ENCODE measurements at regions not wholly inside any gene's neighbourhood (a gene's known extent, or its start where the extent isn't known, plus 50 kb on each side); places are given as distances from the start of the nearest gene placed in this dataset.

- DNase-seq (ENCODE audit: low read depth, low spot score) = no peak
- H3K27me3 ChIP-seq (ENCODE audit: control insufficient read depth, insufficient read depth, low read length) = no peaks in the 10 kb centered on the region
- no CpG with 5 or more reads among the region's 3 CpGs for WGBS (ENCODE audit: insufficient coverage, insufficient read length)
- H3K9me3 ChIP-seq (ENCODE audit: control insufficient read depth, insufficient read depth, low read length) = no peaks in the 10 kb centered on the region
- H3K4me1 ChIP-seq (ENCODE audit: control insufficient read depth, insufficient read depth, low read length) = no peaks in the 10 kb centered on the region
- H3K27ac ChIP-seq (ENCODE audit: low read length) = no peak overlapping the region
- H3K4me3 ChIP-seq (ENCODE audit: low read length) = no peak overlapping the region
- H3K36me3 ChIP-seq (ENCODE audit: control insufficient read depth, insufficient read depth, low read length) = no peaks in the 10 kb centered on the region
Observed at GRCh38 chr4:128590773-128591172, 218.7 kb upstream of the JADE1 start.

GRCh38 chr4:128590034-128590740 is 219.3 kb upstream of the JADE1 start:
- H3K27ac ChIP-seq (ENCODE audit: low read length) = no peak overlapping the region
- H3K4me3 ChIP-seq (ENCODE audit: low read length) = no peak overlapping the region
- no peaks in the 10 kb centered on the region for H3K4me1 ChIP-seq (ENCODE audit: control insufficient read depth, insufficient read depth, low read length)
- no peaks in the 10 kb centered on the region for H3K9me3 ChIP-seq (ENCODE audit: control insufficient read depth, insufficient read depth, low read length)
- no CpG with 5 or more reads among the region's 9 CpGs for WGBS (ENCODE audit: insufficient coverage, insufficient read length)
- H3K27me3 ChIP-seq (ENCODE audit: control insufficient read depth, insufficient read depth, low read length) = no peaks in the 10 kb centered on the region
- DNase-seq (ENCODE audit: low read depth, low spot score) = no peak
- no peaks in the 10 kb centered on the region for H3K36me3 ChIP-seq (ENCODE audit: control insufficient read depth, insufficient read depth, low read length)

- H3K27ac ChIP-seq (ENCODE audit: low read length) = no peak overlapping the region
- no peaks in the 10 kb centered on the region for H3K36me3 ChIP-seq (ENCODE audit: control insufficient read depth, insufficient read depth, low read length)
- WGBS (ENCODE audit: insufficient coverage, insufficient read length) = no CpG with 5 or more reads among the region's 4 CpGs
- no peaks in the 10 kb centered on the region for H3K4me1 ChIP-seq (ENCODE audit: control insufficient read depth, insufficient read depth, low read length)
- no peaks in the 10 kb centered on the region for H3K9me3 ChIP-seq (ENCODE audit: control insufficient read depth, insufficient read depth, low read length)
- H3K4me3 ChIP-seq (ENCODE audit: low read length) = no peak overlapping the region
- H3K27me3 ChIP-seq (ENCODE audit: control insufficient read depth, insufficient read depth, low read length) = no peaks in the 10 kb centered on the region
- DNase-seq (ENCODE audit: low read depth, low spot score) = no peak
Observed at GRCh38 chr4:128589384-128589965, 220.0 kb upstream of the JADE1 start.

- Histone ChIP-seq H3K9me3 (ENCODE audit: control insufficient read depth, insufficient read depth, low read length) (no peaks in the 10 kb centered on the region), H3K36me3 (ENCODE audit: control insufficient read depth, insufficient read depth, low read length) (no peaks in the 10 kb centered on the region), H3K4me3 (ENCODE audit: low read length) (no peak overlapping the region), H3K27ac (ENCODE audit: low read length) (no peak overlapping the region), H3K4me1 (ENCODE audit: control insufficient read depth, insufficient read depth, low read length) (no peaks in the 10 kb centered on the region), H3K27me3 (ENCODE audit: control insufficient read depth, insufficient read depth, low read length) (no peaks in the 10 kb centered on the region)
- WGBS (ENCODE audit: insufficient coverage, insufficient read length) = no CpG with 5 or more reads among the region's 5 CpGs
- DNase-seq (ENCODE audit: low read depth, low spot score) = no peak
Observed at GRCh38 chr4:128587382-128587781, 222.1 kb upstream of the JADE1 start.

- Histone ChIP-seq H3K4me3 (ENCODE audit: low read length) (no peak overlapping the region), H3K27ac (ENCODE audit: low read length) (no peak overlapping the region), H3K9me3 (ENCODE audit: control insufficient read depth, insufficient read depth, low read length) (no peaks in the 10 kb centered on the region), H3K27me3 (ENCODE audit: control insufficient read depth, insufficient read depth, low read length) (no peaks in the 10 kb centered on the region), H3K36me3 (ENCODE audit: control insufficient read depth, insufficient read depth, low read length) (no peaks in the 10 kb centered on the region), H3K4me1 (ENCODE audit: control insufficient read depth, insufficient read depth, low read length) (no peaks in the 10 kb centered on the region)
- no CpG with 5 or more reads among the region's 7 CpGs for WGBS (ENCODE audit: insufficient coverage, insufficient read length)
- DNase-seq (ENCODE audit: low read depth, low spot score) = no peak
Observed at GRCh38 chr4:128583753-128584712, 225.5 kb upstream of the JADE1 start.

- no peaks in the 10 kb centered on the region for H3K9me3 ChIP-seq (ENCODE audit: control insufficient read depth, insufficient read depth, low read length)
- no CpG with 5 or more reads among the region's 1 CpG for WGBS (ENCODE audit: insufficient coverage, insufficient read length)
- no peaks in the 10 kb centered on the region for H3K36me3 ChIP-seq (ENCODE audit: control insufficient read depth, insufficient read depth, low read length)
- H3K27ac ChIP-seq (ENCODE audit: low read length) = no peak overlapping the region
- no peak for DNase-seq (ENCODE audit: low read depth, low spot score)
- no peak overlapping the region for H3K4me3 ChIP-seq (ENCODE audit: low read length)
- no peaks in the 10 kb centered on the region for H3K27me3 ChIP-seq (ENCODE audit: control insufficient read depth, insufficient read depth, low read length)
- no peaks in the 10 kb centered on the region for H3K4me1 ChIP-seq (ENCODE audit: control insufficient read depth, insufficient read depth, low read length)
Observed at GRCh38 chr4:128582427-128582870, 227.1 kb upstream of the JADE1 start.

GRCh38 chr4:128579154-128579853 is 230.2 kb upstream of the JADE1 start:
- no peaks in the 10 kb centered on the region for H3K36me3 ChIP-seq (ENCODE audit: control insufficient read depth, insufficient read depth, low read length)
- WGBS (ENCODE audit: insufficient coverage, insufficient read length) = no CpG with 5 or more reads among the region's 5 CpGs
- no peak overlapping the region for H3K4me3 ChIP-seq (ENCODE audit: low read length)
- no peak overlapping the region for H3K27ac ChIP-seq (ENCODE audit: low read length)
- H3K4me1 ChIP-seq (ENCODE audit: control insufficient read depth, insufficient read depth, low read length) = no peaks in the 10 kb centered on the region
- no peaks in the 10 kb centered on the region for H3K9me3 ChIP-seq (ENCODE audit: control insufficient read depth, insufficient read depth, low read length)
- no peak for DNase-seq (ENCODE audit: low read depth, low spot score)
- H3K27me3 ChIP-seq (ENCODE audit: control insufficient read depth, insufficient read depth, low read length) = no peaks in the 10 kb centered on the region

GRCh38 chr4:128574706-128575105 is 234.8 kb upstream of the JADE1 start:
- H3K27ac ChIP-seq (ENCODE audit: low read length) = no peak overlapping the region

GRCh38 chr4:128573781-128574508 is 235.6 kb upstream of the JADE1 start:
- no peaks in the 10 kb centered on the region for H3K4me1 ChIP-seq (ENCODE audit: control insufficient read depth, insufficient read depth, low read length)
- H3K27me3 ChIP-seq (ENCODE audit: control insufficient read depth, insufficient read depth, low read length) = no peaks in the 10 kb centered on the region
- DNase-seq (ENCODE audit: low read depth, low spot score) = no peak
- no peaks in the 10 kb centered on the region for H3K36me3 ChIP-seq (ENCODE audit: control insufficient read depth, insufficient read depth, low read length)
- WGBS (ENCODE audit: insufficient coverage, insufficient read length) = no CpG with 5 or more reads among the region's 4 CpGs
- no peak overlapping the region for H3K27ac ChIP-seq (ENCODE audit: low read length)
- H3K4me3 ChIP-seq (ENCODE audit: low read length) = no peak overlapping the region
- no peaks in the 10 kb centered on the region for H3K9me3 ChIP-seq (ENCODE audit: control insufficient read depth, insufficient read depth, low read length)

More at GRCh38 chr4:128574706-128575105, 234.8 kb upstream of the JADE1 start:
- DNase-seq (ENCODE audit: low read depth, low spot score) = peak; percentile 82
- WGBS (ENCODE audit: insufficient coverage, insufficient read length) = no CpG with 5 or more reads among the region's 3 CpGs
- no peaks in the 10 kb centered on the region for H3K36me3 ChIP-seq (ENCODE audit: control insufficient read depth, insufficient read depth, low read length)
- H3K4me3 ChIP-seq (ENCODE audit: low read length) = no peak overlapping the region
- H3K9me3 ChIP-seq (ENCODE audit: control insufficient read depth, insufficient read depth, low read length) = no peaks in the 10 kb centered on the region
- no peaks in the 10 kb centered on the region for H3K4me1 ChIP-seq (ENCODE audit: control insufficient read depth, insufficient read depth, low read length)
- no peaks in the 10 kb centered on the region for H3K27me3 ChIP-seq (ENCODE audit: control insufficient read depth, insufficient read depth, low read length)

Data from iPS DF 6.9 (cell line).